ENCODE measurements at regions not wholly inside any gene's neighbourhood (a gene's known extent, or its start where the extent isn't known, plus 50 kb on each side); places are given as distances from the start of the nearest gene placed in this dataset.
"Not testable (repeated sequence)": the region's sequence is repeated elsewhere in the genome, so short reads cannot be mapped to it uniquely, and the experiment has no call there.

- Mint-ChIP-seq H3K36me3 (ENCODE audit: low read depth) (no peaks in the 10 kb centered on the region), H3K27me3 (peaks cover 19% of the 10 kb centered on the region), H3K4me3 (no peak overlapping the region), H3K9me3 (no peaks in the 10 kb centered on the region), H3K27ac (no peak overlapping the region), H3K4me1 (ENCODE audit: low read depth) (no peaks in the 10 kb centered on the region)
- CTCF ChIA-PET, result no interaction called here
- TF ChIP-seq, protein P1, sequence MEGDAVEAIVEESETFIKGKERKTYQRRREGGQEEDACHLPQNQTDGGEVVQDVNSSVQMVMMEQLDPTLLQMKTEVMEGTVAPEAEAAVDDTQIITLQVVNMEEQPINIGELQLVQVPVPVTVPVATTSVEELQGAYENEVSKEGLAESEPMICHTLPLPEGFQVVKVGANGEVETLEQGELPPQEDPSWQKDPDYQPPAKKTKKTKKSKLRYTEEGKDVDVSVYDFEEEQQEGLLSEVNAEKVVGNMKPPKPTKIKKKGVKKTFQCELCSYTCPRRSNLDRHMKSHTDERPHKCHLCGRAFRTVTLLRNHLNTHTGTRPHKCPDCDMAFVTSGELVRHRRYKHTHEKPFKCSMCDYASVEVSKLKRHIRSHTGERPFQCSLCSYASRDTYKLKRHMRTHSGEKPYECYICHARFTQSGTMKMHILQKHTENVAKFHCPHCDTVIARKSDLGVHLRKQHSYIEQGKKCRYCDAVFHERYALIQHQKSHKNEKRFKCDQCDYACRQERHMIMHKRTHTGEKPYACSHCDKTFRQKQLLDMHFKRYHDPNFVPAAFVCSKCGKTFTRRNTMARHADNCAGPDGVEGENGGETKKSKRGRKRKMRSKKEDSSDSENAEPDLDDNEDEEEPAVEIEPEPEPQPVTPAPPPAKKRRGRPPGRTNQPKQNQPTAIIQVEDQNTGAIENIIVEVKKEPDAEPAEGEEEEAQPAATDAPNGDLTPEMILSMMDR (IDR thresholded peaks at IDR 0.05), result no peak
- no peak for ATAC-seq
- intact Hi-C loops (cut with micrococcal nuclease), result no loop called here
- DNase-seq, result no peak
- POLR2A ChIA-PET, result no interaction called here
Measured at GRCh38 chr4:110335399-110335798, 137.0 kb upstream of the ELOVL6 start.

- TF ChIP-seq, protein P1 (IDR thresholded peaks at IDR 0.05), result no peak
- POLR2A ChIA-PET, result no interaction called here
- Mint-ChIP-seq H3K27me3 (peaks cover 26% of the 10 kb centered on the region), H3K36me3 (ENCODE audit: low read depth) (no peaks in the 10 kb centered on the region), H3K4me3 (no peak overlapping the region), H3K9me3 (no peaks in the 10 kb centered on the region), H3K4me1 (ENCODE audit: low read depth) (no peaks in the 10 kb centered on the region), H3K27ac (no peak overlapping the region)
- intact Hi-C loops (cut with micrococcal nuclease), result no loop called here
- CTCF ChIA-PET, result no interaction called here
- no peak for ATAC-seq
- DNase-seq, result no peak
Measured at GRCh38 chr4:110332483-110332882, 134.1 kb upstream of the ELOVL6 start.

- H3K36me3 Mint-ChIP-seq (ENCODE audit: low read depth); H3K4me1 Mint-ChIP-seq (ENCODE audit: low read depth); DNase-seq; CTCF ChIA-PET; H3K27ac Mint-ChIP-seq; ATAC-seq; H3K9me3 Mint-ChIP-seq; intact Hi-C loops (cut with micrococcal nuclease); POLR2A ChIA-PET; H3K4me3 Mint-ChIP-seq: not testable (repeated sequence)
- H3K27me3 Mint-ChIP-seq, result peaks cover 28% of the 10 kb centered on the region
Measured at GRCh38 chr4:110326426-110326825, 128.0 kb upstream of the ELOVL6 start.

DNA sequence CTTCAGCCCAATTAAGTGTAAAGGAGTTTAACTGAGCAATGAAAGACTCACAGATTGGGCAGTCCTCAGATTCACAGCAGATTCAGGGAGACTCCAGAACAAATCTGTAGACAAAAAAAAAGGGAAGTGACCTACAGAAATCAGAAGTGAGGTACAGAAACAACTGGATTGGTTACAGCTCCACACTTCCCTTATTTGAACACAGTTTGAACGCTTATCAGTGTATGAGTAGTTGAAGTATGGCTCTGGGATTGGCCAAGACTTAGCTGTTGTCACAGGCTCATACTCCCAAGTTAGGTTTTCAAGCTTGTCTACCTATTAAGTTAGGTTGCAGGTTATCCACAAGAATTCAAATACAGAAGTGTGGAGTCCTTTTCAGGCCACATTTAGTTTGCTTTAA lies 112.4 kb upstream of the ELOVL6 start:
- H3K27me3 Mint-ChIP-seq, result peaks cover 13% of the 10 kb centered on the region
- ChIA-PET CTCF (interaction anchor here (1.1 to 1.2 kb wide), 2 partner anchors 14 to 205 kb away, joined by 3 read pairs; no protein-coding TSS in a partner anchor), POLR2A (interaction anchor here (0.6 kb wide), 1 partner anchor 788 kb away, joined by 3 read pairs; no protein-coding TSS in a partner anchor)
- TF ChIP-seq, protein P1 (IDR thresholded peaks at IDR 0.05), result no peak
- intact Hi-C loops (cut with micrococcal nuclease), result loop anchor here (10.0 kb wide), 1 partner anchor 306 kb away; no protein-coding TSS in a partner anchor
- H3K4me3 Mint-ChIP-seq, result no peak overlapping the region
- no peak overlapping the region for H3K27ac Mint-ChIP-seq
- ATAC-seq, result no peak
- H3K4me1 Mint-ChIP-seq (ENCODE audit: low read depth), result no peaks in the 10 kb centered on the region
- DNase-seq, result no peak
- H3K36me3 Mint-ChIP-seq (ENCODE audit: low read depth), result no peaks in the 10 kb centered on the region
- H3K9me3 Mint-ChIP-seq, result no peaks in the 10 kb centered on the region

DNA sequence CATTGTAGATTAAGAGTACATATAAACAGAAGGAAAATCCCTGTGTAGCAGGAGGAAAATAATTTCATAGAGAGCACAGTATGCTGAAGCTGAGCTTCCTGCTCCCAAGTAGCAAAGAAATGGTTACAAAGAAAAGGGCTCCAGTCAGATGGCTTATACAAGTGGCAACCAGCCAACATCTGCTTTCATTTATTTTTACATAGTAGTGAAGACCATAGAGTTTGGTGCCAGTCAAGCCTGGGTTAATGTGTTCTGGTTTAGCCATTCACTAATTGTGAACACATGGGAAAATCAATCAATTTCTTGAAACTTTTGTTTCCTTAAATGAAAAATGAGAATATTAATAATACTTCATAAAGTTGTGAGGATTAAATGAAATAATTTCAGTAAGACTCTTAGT lies 111.3 kb upstream of the ELOVL6 start:
- ChIA-PET POLR2A (no interaction called here), CTCF (interaction anchor here (1.8 to 2.0 kb wide), 2 partner anchors 261 to 304 kb away, joined by 4 to 8 read pairs; no protein-coding TSS in a partner anchor)
- Mint-ChIP-seq H3K9me3 (no peaks in the 10 kb centered on the region), H3K4me3 (no peak overlapping the region), H3K27ac (no peak overlapping the region), H3K36me3 (ENCODE audit: low read depth) (no peaks in the 10 kb centered on the region), H3K27me3 (peaks cover 13% of the 10 kb centered on the region), H3K4me1 (ENCODE audit: low read depth) (no peaks in the 10 kb centered on the region)
- ATAC-seq (no peak), DNase-seq (no peak)
- intact Hi-C loops (cut with micrococcal nuclease), result loop anchor here (10.0 kb wide), 1 partner anchor 305 kb away; no protein-coding TSS in a partner anchor
- TF ChIP-seq, protein P1 (IDR thresholded peaks at IDR 0.05), result no peak
